ENCODE measurements at regions not wholly inside any gene's neighbourhood (a gene's known extent, or its start where the extent isn't known, plus 50 kb on each side); places are given as distances from the start of the nearest gene placed in this dataset.
"Not testable (repeated sequence)": the region's sequence is repeated elsewhere in the genome, so short reads cannot be mapped to it uniquely, and the experiment has no call there.

DNA sequence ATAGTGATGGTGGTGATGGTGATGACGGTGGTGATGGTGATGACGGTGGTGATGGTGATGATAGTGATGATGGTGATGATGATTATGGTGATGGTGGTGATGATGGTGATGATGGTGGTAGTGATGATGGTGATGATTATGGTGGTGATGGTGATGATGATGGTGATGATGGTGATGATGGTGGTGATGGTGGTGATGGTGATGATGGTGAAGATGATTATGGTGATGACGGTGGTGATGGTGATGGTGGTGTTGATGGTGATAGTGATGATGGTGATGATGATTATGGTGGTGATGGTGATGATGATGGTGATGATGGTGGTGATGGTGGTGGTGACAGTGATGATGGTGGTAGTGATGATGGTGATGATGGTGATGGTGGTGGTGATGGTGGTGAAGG, 149.2 kb upstream of the IRX1 start:
- DNase-seq (ENCODE audit: low spot score in 2 of 2) = no peak
- Histone ChIP-seq H3K9me3 (peaks cover 0 to 9% (median 0%) of the 10 kb centered on the region in 4 donors), H3K36me3 (no peaks in the 10 kb centered on the region), H3K4me1 (no peaks in the 10 kb centered on the region), H3K4me3 (no peak overlapping the region), H3K27me3 (no peaks in the 10 kb centered on the region), H3K27ac (no peak overlapping the region)
- TF ChIP-seq EP300 (IDR thresholded peaks at IDR 0.05) (no peak), POLR2A (IDR thresholded peaks at IDR 0.05) (no peak)
- TF ChIP-seq, protein P1, sequence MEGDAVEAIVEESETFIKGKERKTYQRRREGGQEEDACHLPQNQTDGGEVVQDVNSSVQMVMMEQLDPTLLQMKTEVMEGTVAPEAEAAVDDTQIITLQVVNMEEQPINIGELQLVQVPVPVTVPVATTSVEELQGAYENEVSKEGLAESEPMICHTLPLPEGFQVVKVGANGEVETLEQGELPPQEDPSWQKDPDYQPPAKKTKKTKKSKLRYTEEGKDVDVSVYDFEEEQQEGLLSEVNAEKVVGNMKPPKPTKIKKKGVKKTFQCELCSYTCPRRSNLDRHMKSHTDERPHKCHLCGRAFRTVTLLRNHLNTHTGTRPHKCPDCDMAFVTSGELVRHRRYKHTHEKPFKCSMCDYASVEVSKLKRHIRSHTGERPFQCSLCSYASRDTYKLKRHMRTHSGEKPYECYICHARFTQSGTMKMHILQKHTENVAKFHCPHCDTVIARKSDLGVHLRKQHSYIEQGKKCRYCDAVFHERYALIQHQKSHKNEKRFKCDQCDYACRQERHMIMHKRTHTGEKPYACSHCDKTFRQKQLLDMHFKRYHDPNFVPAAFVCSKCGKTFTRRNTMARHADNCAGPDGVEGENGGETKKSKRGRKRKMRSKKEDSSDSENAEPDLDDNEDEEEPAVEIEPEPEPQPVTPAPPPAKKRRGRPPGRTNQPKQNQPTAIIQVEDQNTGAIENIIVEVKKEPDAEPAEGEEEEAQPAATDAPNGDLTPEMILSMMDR (IDR thresholded peaks at IDR 0.05) = no peak
- WGBS, 2 donors = 63 to 65% methylated on average over 3 of the region's 3 CpGs

DNA sequence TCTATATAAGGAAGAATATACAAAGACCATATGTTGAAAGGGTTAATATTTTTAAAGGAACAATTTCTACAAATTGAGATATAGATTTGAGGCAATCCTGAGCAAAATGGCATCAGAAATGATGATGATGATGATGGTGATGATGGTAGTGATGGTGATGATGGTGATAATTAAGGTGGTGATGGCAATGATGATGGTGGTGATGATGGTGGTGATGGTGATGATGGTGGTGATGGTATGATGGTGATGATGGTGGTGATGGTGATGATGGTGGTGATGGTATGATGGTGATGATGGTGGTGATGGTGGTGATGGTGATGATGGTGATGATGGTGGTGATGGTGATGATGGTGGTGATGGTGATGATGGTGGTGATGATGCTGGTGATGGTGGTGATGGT, 150.1 kb upstream of the IRX1 start:
- not testable (repeated sequence) for H3K27ac ChIP-seq; DNase-seq (ENCODE audit: low spot score in 2 of 2); H3K36me3 ChIP-seq; H3K4me1 ChIP-seq; H3K27me3 ChIP-seq; H3K9me3 ChIP-seq; H3K4me3 ChIP-seq

DNA sequence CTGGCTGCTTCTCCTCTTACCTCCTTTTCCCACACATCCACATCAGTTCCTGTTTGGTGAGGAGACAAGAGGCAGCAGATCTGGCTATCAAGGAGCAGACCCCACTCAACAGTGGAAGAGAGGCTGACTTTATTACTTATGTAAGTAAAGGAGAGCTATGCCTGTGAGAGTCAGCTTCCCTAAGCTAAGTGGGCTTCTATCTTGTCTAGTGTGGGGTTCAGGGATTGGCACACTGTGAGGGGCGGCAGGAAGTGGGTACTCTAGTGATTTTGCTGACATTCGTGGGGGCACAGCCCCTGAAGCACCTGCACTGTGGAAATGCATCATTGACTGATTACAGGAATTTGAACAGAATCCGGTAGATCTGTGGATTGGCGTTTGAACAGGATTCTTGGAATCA, 163.5 kb upstream of the IRX1 start:
- no peak for DNase-seq (ENCODE audit: low spot score in 2 of 2)
- no peak overlapping the region for H3K27ac ChIP-seq
- H3K9me3 ChIP-seq = no peaks in the 10 kb centered on the region
- 89 to 90% methylated on average over 4 of the region's 4 CpGs for WGBS, 2 donors
- no peaks in the 10 kb centered on the region for H3K36me3 ChIP-seq
- TF ChIP-seq, protein P1 (IDR thresholded peaks at IDR 0.05) = no peak
- TF ChIP-seq EP300 (IDR thresholded peaks at IDR 0.05) (no peak), POLR2A (IDR thresholded peaks at IDR 0.05) (no peak)
- H3K4me3 ChIP-seq = no peak overlapping the region
- H3K27me3 ChIP-seq = no peaks in the 10 kb centered on the region
- H3K4me1 ChIP-seq = peaks cover 0 to 10% (median 0%) of the 10 kb centered on the region in 4 donors

DNA sequence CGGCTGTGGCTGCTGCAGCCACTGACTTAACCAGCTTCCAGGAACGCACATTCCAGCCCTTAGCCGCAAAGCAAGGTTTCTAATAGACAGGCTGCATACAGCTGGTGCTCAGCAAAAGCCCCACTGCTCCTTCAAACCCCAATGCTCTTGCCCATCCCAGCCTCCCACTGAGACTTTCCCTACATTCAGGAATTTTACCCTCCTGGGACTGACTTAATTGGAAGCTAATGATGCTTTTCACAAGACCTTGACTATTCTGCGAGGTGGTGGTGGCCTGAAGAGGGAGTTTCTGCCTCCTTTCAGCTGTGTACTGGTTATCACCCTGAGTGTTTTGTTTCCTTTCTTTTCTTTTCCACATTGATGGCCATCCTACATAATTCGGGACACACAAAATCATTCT, 164.9 kb upstream of the IRX1 start:
- Histone ChIP-seq H3K9me3 (no peaks in the 10 kb centered on the region), H3K4me3 (no peak overlapping the region), H3K27me3 (no peaks in the 10 kb centered on the region), H3K36me3 (no peaks in the 10 kb centered on the region), H3K4me1 (peaks cover 0 to 10% (median 0%) of the 10 kb centered on the region in 4 donors), H3K27ac (no peak overlapping the region)
- DNase-seq (ENCODE audit: low spot score in 2 of 2) = no peak
- no peak for TF ChIP-seq EP300 (IDR thresholded peaks at IDR 0.05)
- TF ChIP-seq, protein P1 (IDR thresholded peaks at IDR 0.05) = no peak
- WGBS, 2 donors = 51 to 57% methylated on average over 5 of the region's 5 CpGs

DNA sequence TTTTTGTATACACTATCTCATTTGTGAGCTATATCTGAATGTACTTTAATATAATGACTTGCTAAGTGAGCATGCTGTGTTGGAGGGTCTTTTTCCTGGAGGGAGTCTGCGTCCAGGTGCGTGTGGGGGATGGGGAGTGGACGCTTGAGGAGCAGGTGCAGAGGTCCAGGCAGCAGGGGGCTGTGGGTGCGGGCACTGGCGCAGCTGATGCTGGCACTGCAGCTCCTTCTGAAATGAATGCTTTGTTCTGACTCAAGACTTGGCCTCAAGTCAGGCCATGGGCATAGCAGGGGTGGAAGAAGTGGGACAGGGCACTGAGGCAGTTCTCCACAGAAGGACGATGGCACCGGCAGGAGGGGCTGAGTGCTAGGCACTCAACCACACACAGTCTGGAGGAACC, 165.7 kb upstream of the IRX1 start:
- WGBS, 2 donors = 32 to 51% methylated on average over 7 of the region's 7 CpGs
- DNase-seq (ENCODE audit: low spot score in 2 of 2) = no peak
- no peak overlapping the region for H3K4me3 ChIP-seq

More for the DNA sequence above, 165.7 kb upstream of the IRX1 start:
- Histone ChIP-seq H3K36me3 (no peaks in the 10 kb centered on the region), H3K27ac (no peak overlapping the region), H3K9me3 (no peaks in the 10 kb centered on the region), H3K4me1 (peaks cover 0 to 10% (median 0%) of the 10 kb centered on the region in 4 donors), H3K27me3 (no peaks in the 10 kb centered on the region)
- TF ChIP-seq POLR2A (IDR thresholded peaks at IDR 0.05) (no peak), EP300 (IDR thresholded peaks at IDR 0.05) (no peak)
- TF ChIP-seq, protein P1 (IDR thresholded peaks at IDR 0.05) = no peak

All from tibial nerve (tissue), 4 donors.